ENCODE measurements at regions not wholly inside any gene's neighbourhood (a gene's known extent, or its start where the extent isn't known, plus 50 kb on each side); places are given as distances from the start of the nearest gene placed in this dataset.

GRCh38 chr20:24337069-24337468, 132.4 kb upstream of the SYNDIG1 start:
- H3K27me3 Mint-ChIP-seq (ENCODE audit: low read depth), result no peaks in the 10 kb centered on the region
- H3K4me1 Mint-ChIP-seq (ENCODE audit: low read depth), result peaks cover 7% of the 10 kb centered on the region
- H3K9me3 Mint-ChIP-seq, result no peaks in the 10 kb centered on the region
- no peaks in the 10 kb centered on the region for H3K36me3 Mint-ChIP-seq (ENCODE audit: low read depth)
- no peak overlapping the region for H3K4me3 Mint-ChIP-seq
- H3K27ac Mint-ChIP-seq, result peak overlapping the region; percentile 46

GRCh38 chr20:24334830-24335229, 134.6 kb upstream of the SYNDIG1 start:
- Mint-ChIP-seq H3K4me1 (ENCODE audit: low read depth) (peaks cover 7% of the 10 kb centered on the region), H3K27me3 (ENCODE audit: low read depth) (no peaks in the 10 kb centered on the region), H3K9me3 (no peaks in the 10 kb centered on the region), H3K4me3 (no peak overlapping the region), H3K36me3 (ENCODE audit: low read depth) (no peaks in the 10 kb centered on the region), H3K27ac (no peak overlapping the region)

DNA sequence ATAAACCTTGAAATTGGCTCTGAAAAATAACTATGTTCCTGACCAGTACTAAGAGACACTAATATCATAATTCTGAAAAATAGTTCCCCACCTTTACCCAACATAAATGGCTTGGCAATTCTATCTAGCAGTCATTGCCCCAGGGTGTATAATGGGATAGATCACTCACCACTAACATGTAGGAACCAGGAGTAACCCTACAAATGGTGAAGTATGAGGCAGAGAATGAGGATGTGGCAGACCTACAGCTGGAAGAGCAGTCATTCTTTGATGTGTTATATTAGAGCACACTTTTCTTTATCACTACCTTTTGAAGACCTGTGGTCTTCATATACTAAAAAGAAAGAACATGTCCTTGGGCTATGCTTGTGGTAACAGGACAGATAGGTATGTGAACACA, 136.5 kb upstream of the SYNDIG1 start:
- no peaks in the 10 kb centered on the region for H3K27me3 Mint-ChIP-seq (ENCODE audit: low read depth)

GRCh38 chr20:24331939-24332338, 137.5 kb upstream of the SYNDIG1 start:
- H3K4me1 Mint-ChIP-seq (ENCODE audit: low read depth), result peaks cover 3% of the 10 kb centered on the region
- H3K27me3 Mint-ChIP-seq (ENCODE audit: low read depth), result no peaks in the 10 kb centered on the region
- no peaks in the 10 kb centered on the region for H3K36me3 Mint-ChIP-seq (ENCODE audit: low read depth)
- no peaks in the 10 kb centered on the region for H3K9me3 Mint-ChIP-seq
- H3K4me3 Mint-ChIP-seq, result no peak overlapping the region
- no peak overlapping the region for H3K27ac Mint-ChIP-seq

More for the DNA sequence above, 136.5 kb upstream of the SYNDIG1 start:
- Mint-ChIP-seq H3K9me3 (no peaks in the 10 kb centered on the region), H3K4me1 (ENCODE audit: low read depth) (peaks cover 7% of the 10 kb centered on the region), H3K4me3 (no peak overlapping the region), H3K36me3 (ENCODE audit: low read depth) (no peaks in the 10 kb centered on the region), H3K27ac (no peak overlapping the region)

GRCh38 chr20:24328901-24329300, 140.5 kb upstream of the SYNDIG1 start:
- H3K4me1 Mint-ChIP-seq (ENCODE audit: low read depth), result peaks cover 2% of the 10 kb centered on the region
- no peak overlapping the region for H3K4me3 Mint-ChIP-seq
- no peaks in the 10 kb centered on the region for H3K36me3 Mint-ChIP-seq (ENCODE audit: low read depth)
- no peak overlapping the region for H3K27ac Mint-ChIP-seq
- no peaks in the 10 kb centered on the region for H3K27me3 Mint-ChIP-seq (ENCODE audit: low read depth)
- H3K9me3 Mint-ChIP-seq, result no peaks in the 10 kb centered on the region

- no peak overlapping the region for H3K27ac Mint-ChIP-seq
- H3K9me3 Mint-ChIP-seq, result no peaks in the 10 kb centered on the region
- H3K36me3 Mint-ChIP-seq (ENCODE audit: low read depth), result no peaks in the 10 kb centered on the region
- peaks cover 18% of the 10 kb centered on the region for H3K4me1 Mint-ChIP-seq (ENCODE audit: low read depth)
- H3K27me3 Mint-ChIP-seq (ENCODE audit: low read depth), result no peaks in the 10 kb centered on the region
- no peak overlapping the region for H3K4me3 Mint-ChIP-seq
Measured at GRCh38 chr20:24321973-24322372, 147.5 kb upstream of the SYNDIG1 start.

DNA sequence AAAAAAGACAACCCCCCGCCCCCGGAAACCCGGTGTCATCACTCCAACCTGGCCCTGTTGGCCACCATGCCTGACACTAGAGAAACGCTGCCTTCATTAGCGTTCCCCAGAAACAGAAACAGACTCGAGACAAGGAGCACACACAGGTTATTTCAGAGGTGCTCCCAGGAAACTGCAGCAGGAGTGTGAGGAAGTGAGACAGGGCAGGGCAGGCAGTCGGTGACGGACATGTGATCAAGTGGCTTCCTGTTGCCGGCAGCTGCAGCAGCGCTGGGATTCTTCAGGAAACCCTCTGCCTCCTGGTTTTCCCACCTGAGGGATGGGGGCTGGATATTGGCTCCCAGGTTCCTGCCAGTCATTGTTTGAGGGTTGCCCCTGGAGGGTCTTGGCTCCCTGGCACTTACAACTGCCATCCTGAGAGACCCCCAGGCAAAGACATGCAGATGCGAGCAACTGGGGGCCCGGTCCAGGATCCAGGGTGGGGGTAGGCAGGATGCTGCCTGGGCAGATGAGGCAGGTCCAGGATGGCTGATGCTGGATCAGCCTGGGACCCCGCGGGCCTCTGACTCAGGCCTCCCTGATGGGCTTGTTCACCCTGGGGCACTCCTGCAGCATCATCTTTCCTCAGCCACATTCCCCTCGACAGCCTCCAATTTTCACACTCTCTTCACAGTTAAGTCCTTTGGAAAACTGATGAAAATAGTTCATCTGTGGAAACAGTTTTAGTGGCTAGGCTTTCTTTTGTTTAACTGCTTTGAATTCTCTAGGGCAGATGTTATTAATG, 150.7 kb upstream of the SYNDIG1 start:
- H3K4me1 Mint-ChIP-seq (ENCODE audit: low read depth), result peaks cover 18% of the 10 kb centered on the region
- no peak overlapping the region for H3K27ac Mint-ChIP-seq
- no peaks in the 10 kb centered on the region for H3K27me3 Mint-ChIP-seq (ENCODE audit: low read depth)
- no peaks in the 10 kb centered on the region for H3K9me3 Mint-ChIP-seq
- peak overlapping the region; percentile 29 for H3K4me3 Mint-ChIP-seq
- H3K36me3 Mint-ChIP-seq (ENCODE audit: low read depth), result no peaks in the 10 kb centered on the region

DNA sequence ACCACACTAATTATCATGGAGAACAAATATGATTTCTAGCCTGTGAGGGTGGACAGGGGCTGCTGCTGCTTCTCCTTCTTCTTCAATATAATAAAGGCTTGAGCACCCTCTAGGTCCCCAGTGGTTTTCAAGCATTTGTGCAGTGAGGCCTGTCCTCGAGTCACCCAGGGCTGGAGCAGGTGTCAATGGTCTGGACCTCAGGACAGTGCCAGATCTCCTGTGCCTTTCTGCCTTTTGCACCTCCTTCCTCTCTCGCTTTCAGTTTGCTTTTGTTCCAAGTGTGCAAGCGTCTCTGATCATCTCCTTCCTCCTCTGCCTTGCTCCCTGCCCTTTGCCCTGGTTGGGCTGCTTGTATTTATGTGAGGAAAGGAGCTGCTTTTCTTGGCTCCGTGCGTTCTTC, 152.2 kb upstream of the SYNDIG1 start:
- Mint-ChIP-seq H3K9me3 (no peaks in the 10 kb centered on the region), H3K27me3 (ENCODE audit: low read depth) (peaks cover 15% of the 10 kb centered on the region), H3K4me1 (ENCODE audit: low read depth) (peaks cover 18% of the 10 kb centered on the region), H3K4me3 (no peak overlapping the region), H3K36me3 (ENCODE audit: low read depth) (no peaks in the 10 kb centered on the region), H3K27ac (no peak overlapping the region)

DNA sequence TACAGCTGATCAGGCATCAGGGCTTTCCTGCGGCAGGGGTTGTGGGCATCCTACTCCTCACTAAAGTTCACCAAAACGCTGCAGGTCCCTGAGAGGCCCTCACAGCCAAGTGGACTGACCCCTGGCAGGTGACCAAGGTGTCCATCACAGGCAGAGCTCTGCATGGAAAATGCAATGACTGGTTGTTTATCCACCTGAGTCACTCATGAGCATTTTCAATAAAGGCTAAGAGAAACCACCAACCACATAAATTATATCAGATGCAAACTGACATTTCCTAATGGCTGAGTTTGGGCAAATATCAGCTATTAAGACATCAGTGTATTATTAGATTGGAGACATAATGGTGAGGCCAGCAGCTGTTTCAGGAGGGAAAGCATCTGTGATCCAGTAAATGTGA, 152.7 kb upstream of the SYNDIG1 start:
- Mint-ChIP-seq H3K4me3 (no peak overlapping the region), H3K4me1 (ENCODE audit: low read depth) (peaks cover 17% of the 10 kb centered on the region), H3K27ac (no peak overlapping the region), H3K36me3 (ENCODE audit: low read depth) (no peaks in the 10 kb centered on the region), H3K9me3 (no peaks in the 10 kb centered on the region), H3K27me3 (ENCODE audit: low read depth) (peaks cover 17% of the 10 kb centered on the region)

DNA sequence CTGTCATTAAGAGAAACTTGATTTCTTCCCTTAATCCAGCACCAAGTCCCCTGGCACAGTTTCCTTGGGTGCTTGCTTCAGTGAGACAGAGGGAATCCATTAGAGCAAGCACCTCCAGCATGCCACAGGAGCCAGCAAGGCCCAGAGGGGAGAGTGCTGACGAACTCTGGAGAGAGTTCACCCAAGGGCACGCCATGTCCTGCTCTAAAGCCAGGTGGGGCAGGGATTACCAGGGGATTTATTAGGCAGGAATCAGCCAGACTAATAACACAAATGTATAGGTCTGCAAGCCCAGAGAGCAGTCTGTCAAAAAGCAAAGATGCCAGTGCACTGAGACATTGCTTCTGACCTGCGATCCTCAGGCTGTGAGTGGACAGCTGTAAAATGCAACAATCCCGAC, 155.4 kb upstream of the SYNDIG1 start:
- Mint-ChIP-seq H3K4me3 (no peak overlapping the region), H3K9me3 (no peaks in the 10 kb centered on the region), H3K36me3 (ENCODE audit: low read depth) (no peaks in the 10 kb centered on the region), H3K27ac (no peak overlapping the region), H3K27me3 (ENCODE audit: low read depth) (peaks cover 18% of the 10 kb centered on the region), H3K4me1 (ENCODE audit: low read depth) (peaks cover 15% of the 10 kb centered on the region)

DNA sequence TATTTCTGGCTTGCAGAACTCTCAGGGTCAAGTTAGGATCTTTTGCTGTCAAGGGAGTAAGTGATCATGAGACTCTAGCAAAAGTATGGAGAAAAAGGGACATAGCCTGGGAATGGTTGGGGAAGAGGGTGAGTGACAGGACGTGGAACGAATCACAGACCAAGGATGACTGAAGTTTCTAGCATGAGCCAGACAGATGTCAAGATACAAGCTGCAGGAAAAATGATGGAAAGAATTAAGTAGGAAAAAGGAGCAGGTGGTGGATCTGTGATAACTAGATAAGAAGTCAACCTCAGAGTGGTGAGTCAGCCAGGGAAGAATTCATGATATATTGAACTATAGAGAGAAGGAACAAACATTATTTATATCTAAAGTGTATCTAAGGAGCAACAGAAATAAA, 159.8 kb upstream of the SYNDIG1 start:
- Mint-ChIP-seq H3K36me3 (ENCODE audit: low read depth) (no peaks in the 10 kb centered on the region), H3K9me3 (no peaks in the 10 kb centered on the region), H3K4me3 (no peak overlapping the region), H3K27ac (no peak overlapping the region), H3K27me3 (ENCODE audit: low read depth) (peaks cover 18% of the 10 kb centered on the region), H3K4me1 (ENCODE audit: low read depth) (peaks cover 5% of the 10 kb centered on the region)

- no peak overlapping the region for H3K27ac Mint-ChIP-seq
- H3K4me1 Mint-ChIP-seq (ENCODE audit: low read depth), result peaks cover 5% of the 10 kb centered on the region
- no peaks in the 10 kb centered on the region for H3K9me3 Mint-ChIP-seq
- no peaks in the 10 kb centered on the region for H3K36me3 Mint-ChIP-seq (ENCODE audit: low read depth)
- H3K4me3 Mint-ChIP-seq, result no peak overlapping the region
- H3K27me3 Mint-ChIP-seq (ENCODE audit: low read depth), result peaks cover 2% of the 10 kb centered on the region
Measured at GRCh38 chr20:24305371-24305770, 164.1 kb upstream of the SYNDIG1 start.

DNA sequence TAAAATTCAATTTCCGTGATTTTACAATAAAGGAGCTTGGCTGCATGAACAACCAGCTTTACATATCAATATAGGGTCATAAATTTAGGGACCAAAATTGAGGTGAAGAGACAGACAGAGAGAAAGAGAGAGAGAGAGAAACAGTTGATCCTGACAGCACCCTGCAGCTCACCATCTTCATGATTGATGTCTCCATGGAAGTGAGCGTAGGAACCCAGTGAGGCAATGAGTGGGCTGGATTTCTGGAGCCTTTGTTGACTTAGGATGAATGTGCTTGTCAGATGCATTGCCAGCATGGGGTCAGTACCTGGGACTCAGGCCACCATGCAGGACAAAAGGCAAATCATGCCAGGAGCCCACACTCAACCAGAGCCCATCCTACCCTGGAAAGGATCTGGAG, 165.1 kb upstream of the SYNDIG1 start:
- Mint-ChIP-seq H3K4me1 (ENCODE audit: low read depth) (peaks cover 5% of the 10 kb centered on the region), H3K36me3 (ENCODE audit: low read depth) (no peaks in the 10 kb centered on the region), H3K9me3 (no peaks in the 10 kb centered on the region), H3K4me3 (no peak overlapping the region), H3K27ac (no peak overlapping the region), H3K27me3 (ENCODE audit: low read depth) (peaks cover 7% of the 10 kb centered on the region)

DNA sequence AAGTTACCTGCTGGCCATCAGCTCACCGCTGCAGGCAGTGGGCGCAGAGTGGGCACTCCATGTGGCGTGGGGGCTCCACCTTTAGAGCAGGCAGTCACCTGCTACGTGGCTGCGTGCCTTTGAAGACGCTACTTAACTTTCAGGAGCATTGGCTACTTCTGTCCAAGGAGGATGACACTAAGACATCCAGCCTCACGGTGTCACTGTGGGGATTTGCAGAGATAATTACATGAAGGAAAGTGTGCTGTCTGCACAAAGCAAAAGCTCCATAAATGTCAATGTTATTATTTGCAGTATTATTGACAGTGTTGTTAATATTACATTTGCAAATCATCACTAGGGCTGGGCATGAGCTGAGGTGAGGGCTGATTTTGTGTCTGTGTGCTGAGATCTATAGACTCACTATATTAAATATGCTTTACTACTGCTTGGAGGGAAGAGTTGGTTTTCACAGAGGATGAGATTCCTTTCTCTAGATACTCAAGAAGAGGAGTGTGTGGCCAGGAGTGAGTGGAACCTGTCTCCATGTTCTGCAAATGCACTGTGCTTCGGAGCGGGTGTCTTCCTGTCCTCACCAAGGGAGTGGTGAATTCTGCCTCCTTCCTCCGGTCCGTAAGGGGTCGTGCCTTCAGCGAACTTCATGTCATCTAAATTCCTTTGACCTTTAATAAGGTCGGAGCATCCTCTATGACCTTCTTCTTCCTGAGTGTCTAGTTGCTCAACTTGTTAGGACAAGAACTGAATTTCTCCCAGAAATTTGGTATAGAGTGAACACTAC, 165.8 kb upstream of the SYNDIG1 start:
- H3K27ac Mint-ChIP-seq, result no peak overlapping the region
- no peaks in the 10 kb centered on the region for H3K36me3 Mint-ChIP-seq (ENCODE audit: low read depth)
- peaks cover 5% of the 10 kb centered on the region for H3K4me1 Mint-ChIP-seq (ENCODE audit: low read depth)
- peaks cover 7% of the 10 kb centered on the region for H3K27me3 Mint-ChIP-seq (ENCODE audit: low read depth)
- no peak overlapping the region for H3K4me3 Mint-ChIP-seq
- no peaks in the 10 kb centered on the region for H3K9me3 Mint-ChIP-seq

DNA sequence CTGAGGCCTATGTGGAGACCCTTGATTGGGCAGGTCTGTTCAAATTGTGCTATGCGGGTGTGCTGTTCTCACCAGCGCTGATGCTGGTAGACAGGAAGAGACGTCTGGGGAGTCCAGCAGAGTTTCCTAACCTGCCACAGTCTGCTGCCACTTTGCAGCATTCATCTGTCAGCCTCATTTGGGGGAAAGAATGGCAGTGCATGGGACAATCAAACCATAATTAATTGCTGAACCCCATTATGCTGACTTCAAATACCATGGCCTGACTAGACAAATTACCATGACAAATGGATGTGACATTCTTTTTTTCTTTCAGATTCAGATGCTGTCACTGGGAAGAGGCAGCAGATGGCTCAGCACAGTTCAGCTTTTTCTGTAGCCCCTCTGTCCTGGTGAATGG, 171.4 kb upstream of the SYNDIG1 start:
- no peak overlapping the region for H3K4me3 Mint-ChIP-seq
- peaks cover 3% of the 10 kb centered on the region for H3K4me1 Mint-ChIP-seq (ENCODE audit: low read depth)
- H3K9me3 Mint-ChIP-seq, result no peaks in the 10 kb centered on the region
- no peaks in the 10 kb centered on the region for H3K36me3 Mint-ChIP-seq (ENCODE audit: low read depth)
- H3K27me3 Mint-ChIP-seq (ENCODE audit: low read depth), result peaks cover 7% of the 10 kb centered on the region
- H3K27ac Mint-ChIP-seq, result no peak overlapping the region
